Psoas muscle (tissue), 7 donors: ENCODE measurements at regions not wholly inside any gene's neighbourhood (a gene's known extent, or its start where the extent isn't known, plus 50 kb on each side); places are given as distances from the start of the nearest gene placed in this dataset.
"Not testable (repeated sequence)": the region's sequence is repeated elsewhere in the genome, so short reads cannot be mapped to it uniquely, and the experiment has no call there.

Source experiments
- ATAC-seq, 4 donors: fragments of 200-7000 bp; cut with Tn5 transposase; one replicate each; pipeline ENCODE4 v1.9.1; 2020; ENCODE audit warnings: moderate library complexity in 3 of 4, mild to moderate bottlenecking in 2 of 4
- DNase-seq, 2 donors: peaks; one replicate each; pipeline ENCODE4 v3.0.0-alpha.2; 2020
- H3K27ac ChIP-seq: fragments of 200-600 bp; one replicate; pipeline ENCODE4 v1.8.0; 2022
- H3K27me3 ChIP-seq, 3 donors: fragments of 200-600 bp in 1 of 3; one replicate each; pipeline versions ENCODE4 v1.6.1 to v1.8.0; 2013 to 2022; ENCODE audit warnings: low read length in 2 of 3, mild to moderate bottlenecking in 2 of 3, moderate library complexity in 1 of 3; ENCODE audit not compliant: insufficient read depth in 3 of 3
- H3K36me3 ChIP-seq, 2 donors: fragments of 200-600 bp in 1 of 2; one replicate each; pipeline versions ENCODE4 v1.6.1 to v1.8.0; 2013 to 2022; ENCODE audit warnings: low read depth in 1 of 2, mild to moderate bottlenecking in 1 of 2, moderate library complexity in 1 of 2; ENCODE audit not compliant: insufficient read depth in 1 of 2
- H3K4me1 ChIP-seq: fragments of 200-600 bp; one replicate; pipeline ENCODE4 v1.8.0; 2022
- H3K4me3 ChIP-seq: fragments of 200-600 bp; one replicate; pipeline ENCODE4 v1.8.0; 2022; ENCODE audit warnings: mild to moderate bottlenecking
- H3K9me3 ChIP-seq: fragments of 200-600 bp; one replicate; pipeline ENCODE4 v1.8.0; 2022
- CTCF ChIP-seq: fragments of 200-600 bp; IDR thresholded peaks from one replicate; pipeline ENCODE4 v1.8.0; 2022; ENCODE audit warnings: antibody characterized with exemption
- WGBS, 3 donors: extraction: QIAGEN DNeasy Blood & Tissue Kit; methylation state at CpG; one replicate each; pipeline versions ENCODE4 v1.1.6 to v1.1.7; 2013; 5-methylcytosine and 5-hydroxymethylcytosine counted together
- intact Hi-C, 2 donors: fragments of 100-400 bp; cut with DNase I; formaldehyde crosslinking; loops; one replicate each; pipeline versions ENCODE4 v1.11.0 to v1.14.2; 2022
- donor health status: healthy with polysubstance abuse.
- donor health status: DM: no; HTN: no; CAD: no; lungs with moderate emphysema.
- donor health status: Bipolar disorder and iron deficiency.
- donor health status: healthy.
- donor health status: DM: yes; HTN: yes; CAD: no.
- donor health status: DM: no; HTN: no; CAD: no.
- donor health status: DM: yes; HTN: yes; CAD: no.

GRCh38 chr13:54091884-54092283, 1063.3 kb downstream of the OLFM4 start:
- Histone ChIP-seq H3K9me3 (no peaks in the 10 kb centered on the region), H3K4me1 (no peaks in the 10 kb centered on the region), H3K4me3 (no peak overlapping the region), H3K36me3 (no peaks in the 10 kb centered on the region), H3K27ac (no peak overlapping the region), H3K27me3 (no peaks in the 10 kb centered on the region)
- no peak for TF ChIP-seq CTCF
- WGBS, 3 donors: 84 to 100% (median 88%) methylated on average over 1 of the region's 1 CpG
- intact Hi-C loops: no loop called here
- ATAC-seq: no peak
- no peak for DNase-seq

- TF ChIP-seq CTCF: no peak
- Histone ChIP-seq H3K27me3 (no peaks in the 10 kb centered on the region), H3K9me3 (no peaks in the 10 kb centered on the region), H3K36me3 (no peaks in the 10 kb centered on the region), H3K4me3 (no peak overlapping the region), H3K27ac (no peak overlapping the region), H3K4me1 (no peaks in the 10 kb centered on the region)
- ATAC-seq (no peak), DNase-seq (no peak)
- WGBS, 3 donors: 74 to 83% (median 81%) methylated on average over 8 of the region's 8 CpGs
- intact Hi-C loops: no loop called here
Observed at GRCh38 chr13:54092686-54093085, 1064.1 kb downstream of the OLFM4 start.

- TF ChIP-seq CTCF: no peak
- Histone ChIP-seq H3K27me3 (no peaks in the 10 kb centered on the region), H3K36me3 (no peaks in the 10 kb centered on the region), H3K9me3 (no peaks in the 10 kb centered on the region), H3K4me1 (no peaks in the 10 kb centered on the region), H3K4me3 (no peak overlapping the region), H3K27ac (no peak overlapping the region)
- DNase-seq: no peak
- intact Hi-C loops: no loop called here
- no peak for ATAC-seq
Observed at GRCh38 chr13:54110597-54110996, 1082.0 kb downstream of the OLFM4 start.

- H3K9me3 ChIP-seq: peaks cover 3% of the 10 kb centered on the region
- H3K4me3 ChIP-seq: no peak overlapping the region
- no peak overlapping the region for H3K27ac ChIP-seq
- TF ChIP-seq CTCF: no peak
- ATAC-seq: no peak
- no peaks in the 10 kb centered on the region for H3K36me3 ChIP-seq
- intact Hi-C loops: no loop called here
- DNase-seq: no peak
- H3K4me1 ChIP-seq: no peaks in the 10 kb centered on the region
- WGBS, 3 donors: 47 to 48% (median 47%) methylated on average over 3 of the region's 3 CpGs
- H3K27me3 ChIP-seq: no peaks in the 10 kb centered on the region
Observed at GRCh38 chr13:54124700-54125099, 1096.1 kb downstream of the OLFM4 start.

- H3K27ac ChIP-seq, DNase-seq, H3K4me3 ChIP-seq, H3K9me3 ChIP-seq, H3K36me3 ChIP-seq, ATAC-seq, intact Hi-C loops, H3K27me3 ChIP-seq, H3K4me1 ChIP-seq: not testable (repeated sequence)
- 63 to 69% (median 65%) methylated on average over 9 of the region's 9 CpGs for WGBS, 3 donors
Observed at GRCh38 chr13:54130931-54131330, 1102.3 kb downstream of the OLFM4 start.

GRCh38 chr13:54131433-54131832, 1102.8 kb downstream of the OLFM4 start:
- intact Hi-C loops, DNase-seq, H3K9me3 ChIP-seq, H3K36me3 ChIP-seq, H3K27me3 ChIP-seq, H3K4me3 ChIP-seq, H3K27ac ChIP-seq, H3K4me1 ChIP-seq, ATAC-seq: not testable (repeated sequence)
- WGBS, 3 donors: 66 to 73% (median 71%) methylated on average over 3 of the region's 3 CpGs

- DNase-seq, H3K27ac ChIP-seq, H3K9me3 ChIP-seq, H3K36me3 ChIP-seq, H3K27me3 ChIP-seq, H3K4me1 ChIP-seq, H3K4me3 ChIP-seq, intact Hi-C loops, ATAC-seq: not testable (repeated sequence)
- WGBS, 3 donors: 87 to 91% (median 90%) methylated on average over 12 of the region's 12 CpGs
Observed at GRCh38 chr13:54132127-54132526, 1103.5 kb downstream of the OLFM4 start.

- ATAC-seq, H3K36me3 ChIP-seq, H3K27ac ChIP-seq, H3K9me3 ChIP-seq, intact Hi-C loops, H3K4me1 ChIP-seq, H3K27me3 ChIP-seq, DNase-seq, H3K4me3 ChIP-seq: not testable (repeated sequence)
- WGBS, 3 donors: 74 to 82% (median 78%) methylated on average over 8 to 9 of the region's 9 CpGs
Observed at GRCh38 chr13:54132720-54133119, 1104.1 kb downstream of the OLFM4 start.
